ENCODE measurements at regions not wholly inside any gene's neighbourhood (a gene's known extent, or its start where the extent isn't known, plus 50 kb on each side); places are given as distances from the start of the nearest gene placed in this dataset.

- 86% methylated on average over 2 of the region's 2 CpGs for WGBS (ENCODE audit: insufficient coverage)
- no peaks in the 10 kb centered on the region for H3K36me3 ChIP-seq (ENCODE audit: control insufficient read depth, insufficient read depth, low read length)
- Mint-ChIP-seq H3K4me1 (peaks cover 5 to 6% of the 10 kb centered on the region in 2 donors), H3K4me3 (no peak overlapping the region), H3K27me3 (ENCODE audit: low read depth in 2 of 2) (peaks cover 16 to 21% of the 10 kb centered on the region in 2 donors), H3K27ac (no peak overlapping the region), H3K9me3 (no peaks in the 10 kb centered on the region), H3K36me3 (no peaks in the 10 kb centered on the region)
- intact Hi-C loops (cut with micrococcal nuclease) = no loop called here
- TF ChIP-seq, protein P1, sequence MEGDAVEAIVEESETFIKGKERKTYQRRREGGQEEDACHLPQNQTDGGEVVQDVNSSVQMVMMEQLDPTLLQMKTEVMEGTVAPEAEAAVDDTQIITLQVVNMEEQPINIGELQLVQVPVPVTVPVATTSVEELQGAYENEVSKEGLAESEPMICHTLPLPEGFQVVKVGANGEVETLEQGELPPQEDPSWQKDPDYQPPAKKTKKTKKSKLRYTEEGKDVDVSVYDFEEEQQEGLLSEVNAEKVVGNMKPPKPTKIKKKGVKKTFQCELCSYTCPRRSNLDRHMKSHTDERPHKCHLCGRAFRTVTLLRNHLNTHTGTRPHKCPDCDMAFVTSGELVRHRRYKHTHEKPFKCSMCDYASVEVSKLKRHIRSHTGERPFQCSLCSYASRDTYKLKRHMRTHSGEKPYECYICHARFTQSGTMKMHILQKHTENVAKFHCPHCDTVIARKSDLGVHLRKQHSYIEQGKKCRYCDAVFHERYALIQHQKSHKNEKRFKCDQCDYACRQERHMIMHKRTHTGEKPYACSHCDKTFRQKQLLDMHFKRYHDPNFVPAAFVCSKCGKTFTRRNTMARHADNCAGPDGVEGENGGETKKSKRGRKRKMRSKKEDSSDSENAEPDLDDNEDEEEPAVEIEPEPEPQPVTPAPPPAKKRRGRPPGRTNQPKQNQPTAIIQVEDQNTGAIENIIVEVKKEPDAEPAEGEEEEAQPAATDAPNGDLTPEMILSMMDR (IDR thresholded peaks at IDR 0.05) = no peak
- H3K4me1 ChIP-seq (ENCODE audit: control insufficient read depth, insufficient read depth, low read length) = no peaks in the 10 kb centered on the region
- ATAC-seq = no peak
- no peak overlapping the region for H3K27ac ChIP-seq (ENCODE audit: low read length)
- no peaks in the 10 kb centered on the region for H3K27me3 ChIP-seq (ENCODE audit: control insufficient read depth, insufficient read depth, low read length)
- DNase-seq = no peak
- no peaks in the 10 kb centered on the region for H3K9me3 ChIP-seq (ENCODE audit: control insufficient read depth, insufficient read depth, low read length)
- no peak overlapping the region for H3K4me3 ChIP-seq (ENCODE audit: low read length)
Observed at GRCh38 chr16:80265624-80266306, 275.0 kb upstream of the DYNLRB2 start.

- no peaks in the 10 kb centered on the region for H3K27me3 ChIP-seq (ENCODE audit: control insufficient read depth, insufficient read depth, low read length)
- no peaks in the 10 kb centered on the region for H3K9me3 Mint-ChIP-seq
- DNase-seq (no peak), ATAC-seq (no peak)
- TF ChIP-seq, protein P1 (IDR thresholded peaks at IDR 0.05) = no peak
- H3K9me3 ChIP-seq (ENCODE audit: control insufficient read depth, insufficient read depth, low read length) = no peaks in the 10 kb centered on the region
- intact Hi-C loops (cut with micrococcal nuclease) = no loop called here
- WGBS (ENCODE audit: insufficient coverage) = 78% methylated on average over 5 of the region's 6 CpGs
- H3K36me3 Mint-ChIP-seq = no peaks in the 10 kb centered on the region
- no peak overlapping the region for H3K27ac Mint-ChIP-seq
- H3K27ac ChIP-seq (ENCODE audit: low read length) = no peak overlapping the region
- no peak overlapping the region for H3K4me3 Mint-ChIP-seq
- H3K4me1 ChIP-seq (ENCODE audit: control insufficient read depth, insufficient read depth, low read length) = no peaks in the 10 kb centered on the region
- no peaks in the 10 kb centered on the region for H3K36me3 ChIP-seq (ENCODE audit: control insufficient read depth, insufficient read depth, low read length)
- H3K27me3 Mint-ChIP-seq (ENCODE audit: low read depth in 2 of 2) = peaks cover 18 to 21% of the 10 kb centered on the region in 2 donors
- peaks cover 5 to 6% of the 10 kb centered on the region in 2 donors for H3K4me1 Mint-ChIP-seq
- no peak overlapping the region for H3K4me3 ChIP-seq (ENCODE audit: low read length)
Observed at GRCh38 chr16:80263848-80264694, 276.7 kb upstream of the DYNLRB2 start.

GRCh38 chr16:80263181-80263823, 277.5 kb upstream of the DYNLRB2 start:
- Mint-ChIP-seq H3K36me3 (no peaks in the 10 kb centered on the region), H3K27me3 (ENCODE audit: low read depth in 2 of 2) (peaks cover 18 to 21% of the 10 kb centered on the region in 2 donors), H3K27ac (no peak overlapping the region), H3K4me3 (no peak overlapping the region), H3K9me3 (no peaks in the 10 kb centered on the region), H3K4me1 (peaks cover 5 to 6% of the 10 kb centered on the region in 2 donors)
- WGBS (ENCODE audit: insufficient coverage) = 90% methylated on average over 3 of the region's 4 CpGs
- no peak overlapping the region for H3K27ac ChIP-seq (ENCODE audit: low read length)
- no peaks in the 10 kb centered on the region for H3K9me3 ChIP-seq (ENCODE audit: control insufficient read depth, insufficient read depth, low read length)
- intact Hi-C loops (cut with micrococcal nuclease) = no loop called here
- no peaks in the 10 kb centered on the region for H3K27me3 ChIP-seq (ENCODE audit: control insufficient read depth, insufficient read depth, low read length)
- H3K36me3 ChIP-seq (ENCODE audit: control insufficient read depth, insufficient read depth, low read length) = no peaks in the 10 kb centered on the region
- DNase-seq (no peak), ATAC-seq (no peak)
- no peaks in the 10 kb centered on the region for H3K4me1 ChIP-seq (ENCODE audit: control insufficient read depth, insufficient read depth, low read length)
- TF ChIP-seq, protein P1 (IDR thresholded peaks at IDR 0.05) = no peak
- H3K4me3 ChIP-seq (ENCODE audit: low read length) = no peak overlapping the region
